Brain microvascular endothelial cell (primary cell): ENCODE measurements at regions not wholly inside any gene's neighbourhood (a gene's known extent, or its start where the extent isn't known, plus 50 kb on each side); places are given as distances from the start of the nearest gene placed in this dataset.

Experiments used
- DNase-seq: peaks from one replicate; pipeline ENCODE4 v3.0.0-alpha.2; 2020
- H3K27ac ChIP-seq: fragments of 250-450 bp; sonication (Bioruptor Pico); 2 replicates; pipeline ENCODE4 v1.5.1; 2020; ENCODE audit warnings: mild to moderate bottlenecking, moderate library complexity
- H3K27me3 ChIP-seq: fragments of 250-450 bp; sonication (Bioruptor Pico); replicated peaks from 2 replicates; pipeline ENCODE4 v1.5.1; 2020; ENCODE audit warnings: mild to moderate bottlenecking
- H3K36me3 ChIP-seq: fragments of 250-450 bp; sonication (Bioruptor Pico); replicated peaks from 2 replicates; pipeline ENCODE4 v1.5.1; 2020; ENCODE audit warnings: mild to moderate bottlenecking
- H3K4me3 ChIP-seq: 2 replicates; pipeline ENCODE4 v1.5.1; 2011; ENCODE audit warnings: low read depth, mild to moderate bottlenecking, control low read depth, low read length, moderate library complexity
- in situ Hi-C: cut with HindIII; loops from 2 replicates; pipeline ENCODE4 v1.10.0; 2017; ENCODE audit warnings: low sequenced_read_pairs, low pct_ligation_motif_present
- TF ChIP-seq, protein P1 (sequence below): IDR thresholded peaks from 2 replicates; pipeline ENCODE4 v1.5.1; 2011; ENCODE audit warnings: low read depth, mild to moderate bottlenecking, moderate library complexity, low read length, control low read depth, inconsistent platforms; ENCODE audit errors: missing control alignments

DNA sequence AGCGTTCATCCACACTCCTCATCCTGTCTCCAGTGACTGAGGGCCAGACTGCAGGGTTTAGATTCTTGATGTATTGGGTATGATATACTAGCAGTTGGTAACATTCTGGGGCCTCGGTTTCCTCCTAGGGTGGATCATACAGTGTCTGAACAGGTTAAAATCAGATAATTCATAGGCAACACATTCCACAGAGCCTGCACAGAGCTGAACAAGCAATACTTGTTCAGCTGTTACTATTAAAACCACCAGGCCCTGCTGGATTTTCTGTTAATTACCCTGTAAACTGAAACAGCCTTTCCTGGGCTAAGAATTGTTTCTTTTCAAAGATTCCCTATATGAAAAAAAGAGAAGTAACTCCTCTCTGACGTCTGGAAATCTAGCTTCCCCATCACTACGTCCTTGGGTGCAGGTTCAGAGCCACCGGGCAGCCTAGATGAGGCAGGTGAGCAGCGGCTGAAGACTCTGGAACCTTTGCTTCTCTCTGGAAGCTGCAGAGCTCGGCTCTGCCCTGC is 1313.5 kb upstream of the WWC1 start:
- Histone ChIP-seq H3K4me3 (peak overlapping the region; percentile 60), H3K27me3 (peaks cover 4% of the 10 kb centered on the region), H3K27ac (no peak overlapping the region), H3K36me3 (no peaks in the 10 kb centered on the region)
- no peak for DNase-seq
- TF ChIP-seq, protein P1, sequence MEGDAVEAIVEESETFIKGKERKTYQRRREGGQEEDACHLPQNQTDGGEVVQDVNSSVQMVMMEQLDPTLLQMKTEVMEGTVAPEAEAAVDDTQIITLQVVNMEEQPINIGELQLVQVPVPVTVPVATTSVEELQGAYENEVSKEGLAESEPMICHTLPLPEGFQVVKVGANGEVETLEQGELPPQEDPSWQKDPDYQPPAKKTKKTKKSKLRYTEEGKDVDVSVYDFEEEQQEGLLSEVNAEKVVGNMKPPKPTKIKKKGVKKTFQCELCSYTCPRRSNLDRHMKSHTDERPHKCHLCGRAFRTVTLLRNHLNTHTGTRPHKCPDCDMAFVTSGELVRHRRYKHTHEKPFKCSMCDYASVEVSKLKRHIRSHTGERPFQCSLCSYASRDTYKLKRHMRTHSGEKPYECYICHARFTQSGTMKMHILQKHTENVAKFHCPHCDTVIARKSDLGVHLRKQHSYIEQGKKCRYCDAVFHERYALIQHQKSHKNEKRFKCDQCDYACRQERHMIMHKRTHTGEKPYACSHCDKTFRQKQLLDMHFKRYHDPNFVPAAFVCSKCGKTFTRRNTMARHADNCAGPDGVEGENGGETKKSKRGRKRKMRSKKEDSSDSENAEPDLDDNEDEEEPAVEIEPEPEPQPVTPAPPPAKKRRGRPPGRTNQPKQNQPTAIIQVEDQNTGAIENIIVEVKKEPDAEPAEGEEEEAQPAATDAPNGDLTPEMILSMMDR, result no peak
- in situ Hi-C loops, result no loop called here

DNA sequence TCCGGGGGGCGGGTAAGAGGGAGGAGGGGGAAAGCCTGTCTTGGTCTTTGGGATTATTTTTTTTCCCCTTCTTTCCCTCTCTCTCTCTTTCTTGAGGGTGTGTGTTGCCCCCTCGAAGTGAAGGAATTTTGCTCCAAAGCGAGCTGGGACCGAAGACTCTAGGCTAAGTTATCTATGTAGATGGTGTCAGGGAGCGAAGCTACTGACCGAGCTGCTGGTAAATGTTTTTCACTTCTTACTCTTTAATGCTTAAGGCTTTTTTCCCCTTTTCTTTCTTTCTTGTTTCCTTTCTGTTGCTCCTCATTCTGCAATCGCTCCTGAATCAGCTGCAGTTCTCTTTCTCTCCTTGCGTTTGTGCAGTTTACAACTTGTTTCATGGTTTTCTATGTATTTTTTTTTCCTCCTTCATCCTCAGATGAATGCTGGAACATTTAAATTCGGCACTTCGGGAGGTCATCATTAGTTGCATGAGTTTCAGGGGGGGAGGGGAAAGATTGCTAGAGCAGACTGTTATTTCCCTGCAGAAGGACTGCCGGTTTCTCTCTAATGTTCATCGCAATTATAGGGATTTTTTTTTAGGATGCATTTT is 1312.0 kb upstream of the WWC1 start:
- no peak for DNase-seq
- H3K27ac ChIP-seq, result no peak overlapping the region
- H3K27me3 ChIP-seq, result peaks cover 4% of the 10 kb centered on the region
- H3K4me3 ChIP-seq, result peak overlapping the region; percentile 60
- TF ChIP-seq, protein P1, result no peak
- H3K36me3 ChIP-seq, result no peaks in the 10 kb centered on the region
- in situ Hi-C loops, result no loop called here

DNA sequence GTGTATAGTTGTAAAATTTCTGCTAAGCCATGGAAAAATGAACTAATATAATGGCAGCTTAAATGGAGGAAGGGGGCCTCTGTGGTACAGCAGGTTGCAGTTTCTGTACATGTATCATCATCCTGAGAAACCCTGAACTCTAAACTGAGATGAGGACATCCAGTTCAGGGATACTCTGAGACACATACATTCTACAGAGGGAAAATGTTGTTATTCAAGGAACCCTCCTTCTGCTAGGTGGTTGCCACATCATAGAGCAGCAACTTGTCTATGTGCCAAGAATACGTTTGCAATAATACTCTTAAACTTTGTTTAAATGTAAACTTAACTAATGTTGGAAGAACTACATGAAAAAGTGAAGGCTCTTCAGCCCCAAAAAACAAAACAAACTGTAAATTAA is 1310.8 kb upstream of the WWC1 start:
- peaks cover 4% of the 10 kb centered on the region for H3K27me3 ChIP-seq
- H3K27ac ChIP-seq, result no peak overlapping the region
- no peak overlapping the region for H3K4me3 ChIP-seq
- in situ Hi-C loops, result no loop called here
- TF ChIP-seq, protein P1, result no peak
- DNase-seq, result no peak
- no peaks in the 10 kb centered on the region for H3K36me3 ChIP-seq

DNA sequence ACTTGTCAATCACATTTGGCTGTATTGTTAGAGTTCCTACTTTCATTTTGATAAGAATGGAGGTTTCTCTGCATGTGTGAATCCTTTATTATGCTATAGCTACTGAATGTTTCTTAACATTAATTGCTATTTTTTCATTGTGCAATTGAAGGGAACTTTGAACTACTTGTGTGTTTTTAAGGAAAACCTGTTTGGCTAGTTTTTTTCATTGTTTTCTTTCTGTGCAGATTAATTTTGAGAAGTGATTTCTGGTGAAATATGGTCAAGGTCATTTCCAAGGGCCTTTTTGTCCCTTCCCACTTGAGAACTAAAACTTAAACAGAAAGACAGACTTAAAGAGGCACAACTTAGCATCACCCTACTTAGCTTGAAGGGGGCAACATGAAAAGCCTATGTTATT is 1309.2 kb upstream of the WWC1 start:
- no peak for DNase-seq
- TF ChIP-seq, protein P1, result no peak
- Histone ChIP-seq H3K4me3 (no peak overlapping the region), H3K36me3 (no peaks in the 10 kb centered on the region), H3K27ac (no peak overlapping the region), H3K27me3 (peaks cover 4% of the 10 kb centered on the region)
- in situ Hi-C loops, result no loop called here

DNA sequence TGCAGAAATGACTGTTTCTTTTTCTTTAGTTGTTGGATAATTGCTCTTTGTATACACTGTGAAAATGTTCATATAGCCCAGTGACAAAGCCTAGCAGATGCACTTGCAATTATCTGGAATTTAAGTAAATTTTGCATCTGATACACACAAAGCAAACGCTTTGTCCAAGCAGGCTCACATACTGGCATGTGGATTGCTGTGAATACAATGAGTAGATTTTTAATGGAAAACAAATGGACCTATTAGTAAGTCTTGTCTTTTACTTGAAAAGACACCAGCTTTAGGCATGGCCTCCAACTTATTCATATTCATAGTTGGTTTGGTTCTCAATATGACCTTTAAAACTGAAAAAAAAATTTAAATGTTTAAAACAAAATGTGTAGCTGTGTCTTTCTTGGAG is 1299.8 kb upstream of the WWC1 start:
- TF ChIP-seq, protein P1, result no peak
- H3K27me3 ChIP-seq, result no peaks in the 10 kb centered on the region
- no peak overlapping the region for H3K27ac ChIP-seq
- no peak overlapping the region for H3K4me3 ChIP-seq
- in situ Hi-C loops, result no loop called here
- H3K36me3 ChIP-seq, result no peaks in the 10 kb centered on the region
- DNase-seq, result no peak

DNA sequence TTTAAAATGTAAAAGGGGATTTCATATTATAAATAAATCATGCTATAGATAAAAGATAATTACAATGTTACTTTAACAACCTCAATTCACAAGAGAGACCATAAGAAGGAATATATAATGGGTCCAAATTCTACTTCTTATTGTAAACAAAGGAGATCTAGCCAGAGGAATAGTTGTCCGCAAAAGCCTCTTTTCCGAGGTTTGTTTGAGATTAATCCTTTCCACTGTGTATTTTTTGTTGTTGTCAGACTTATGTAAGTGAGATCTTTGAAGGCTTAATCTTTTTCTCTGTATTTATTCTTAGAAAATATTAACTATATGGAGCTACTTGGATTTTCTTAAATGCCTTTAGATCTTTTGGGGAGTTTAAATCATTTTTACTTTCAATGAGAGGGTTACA is 1299.3 kb upstream of the WWC1 start:
- Histone ChIP-seq H3K27me3 (no peaks in the 10 kb centered on the region), H3K4me3 (no peak overlapping the region), H3K36me3 (no peaks in the 10 kb centered on the region), H3K27ac (no peak overlapping the region)
- DNase-seq, result no peak
- in situ Hi-C loops, result no loop called here
- TF ChIP-seq, protein P1, result no peak
